LHCN-M2 (cell line): ENCODE measurements at regions not wholly inside any gene's neighbourhood (a gene's known extent, or its start where the extent isn't known, plus 50 kb on each side); places are given as distances from the start of the nearest gene placed in this dataset.

ENCODE experiments used
- DNase-seq: peaks from one replicate; pipeline ENCODE4 v3.0.0-alpha.2; 2012; ENCODE audit warnings: low read depth

- DNase-seq: no peak
Observed at GRCh38 chr1:34478515-34479076, 276.3 kb upstream of the GJB5 start.

GRCh38 chr1:34479731-34480130 is 275.1 kb upstream of the GJB5 start:
- DNase-seq: no peak

GRCh38 chr1:34488080-34488708 is 266.7 kb upstream of the GJB5 start:
- no peak for DNase-seq

- no peak for DNase-seq
Observed at GRCh38 chr1:34500451-34500850, 254.4 kb upstream of the GJB5 start.

- no peak for DNase-seq
Observed at GRCh38 chr1:34511802-34512201, 243.0 kb upstream of the GJB5 start.

GRCh38 chr1:34518146-34518699 is 236.6 kb upstream of the GJB5 start:
- DNase-seq: no peak

GRCh38 chr1:34520111-34520510 is 234.7 kb upstream of the GJB5 start:
- DNase-seq: no peak

GRCh38 chr1:34524783-34525182 is 230.1 kb upstream of the GJB5 start:
- DNase-seq: no peak

GRCh38 chr1:34529935-34530859 is 224.7 kb upstream of the GJB5 start:
- DNase-seq: no peak

- DNase-seq: no peak
Observed at GRCh38 chr1:34532113-34532512, 222.7 kb upstream of the GJB5 start.

- no peak for DNase-seq
Observed at GRCh38 chr1:34538481-34538880, 216.4 kb upstream of the GJB5 start.

- DNase-seq: no peak
Observed at GRCh38 chr1:34547046-34547674, 207.7 kb upstream of the GJB5 start.

- no peak for DNase-seq
Observed at GRCh38 chr1:34549199-34549598, 205.6 kb upstream of the GJB5 start.

- DNase-seq: no peak
Observed at GRCh38 chr1:34578306-34578705, 176.5 kb upstream of the GJB5 start.

- no peak for DNase-seq
Observed at GRCh38 chr1:34582356-34582755, 172.5 kb upstream of the GJB5 start.

GRCh38 chr1:34587761-34588160 is 167.1 kb upstream of the GJB5 start:
- no peak for DNase-seq

GRCh38 chr1:34590211-34590623 is 164.6 kb upstream of the GJB5 start:
- DNase-seq: no peak

GRCh38 chr1:34591751-34592629 is 162.9 kb upstream of the GJB5 start:
- no peak for DNase-seq

GRCh38 chr1:34597877-34598514 is 156.9 kb upstream of the GJB5 start:
- DNase-seq: no peak

- DNase-seq: no peak
Observed at GRCh38 chr1:34602907-34603306, 151.9 kb upstream of the GJB5 start.
